ENCODE measurements at regions not wholly inside any gene's neighbourhood (a gene's known extent, or its start where the extent isn't known, plus 50 kb on each side); places are given as distances from the start of the nearest gene placed in this dataset.

GRCh38 chr3:31420311-31420710, 112.4 kb upstream of the STT3B start:
- H3K4me3 ChIP-seq (ENCODE audit: low read depth in 1 of 2, low read length in 2 of 2), result no peak overlapping the region
- no peak overlapping the region for H3K27ac ChIP-seq (ENCODE audit: low read length)
- peaks cover 0 to 5% of the 10 kb centered on the region in 2 donors for H3K9me3 ChIP-seq (ENCODE audit: control insufficient read depth in 1 of 2, low read length in 2 of 2)
- no peaks in the 10 kb centered on the region for H3K36me3 ChIP-seq (ENCODE audit: control insufficient read depth in 1 of 2, insufficient read depth in 2 of 2, low read length in 2 of 2)
- H3K27me3 ChIP-seq (ENCODE audit: low read depth, low read length), result no peaks in the 10 kb centered on the region
- no peaks in the 10 kb centered on the region for H3K4me1 ChIP-seq (ENCODE audit: control insufficient read depth in 1 of 2, insufficient read depth in 2 of 2, low read length in 2 of 2)

GRCh38 chr3:31421314-31422048, 111.2 kb upstream of the STT3B start:
- H3K4me1 ChIP-seq (ENCODE audit: control insufficient read depth in 1 of 2, insufficient read depth in 2 of 2, low read length in 2 of 2), result no peaks in the 10 kb centered on the region
- H3K9me3 ChIP-seq (ENCODE audit: control insufficient read depth in 1 of 2, low read length in 2 of 2), result peaks cover 0 to 6% of the 10 kb centered on the region in 2 donors
- H3K27me3 ChIP-seq (ENCODE audit: low read depth, low read length), result no peaks in the 10 kb centered on the region
- no peak overlapping the region for H3K4me3 ChIP-seq (ENCODE audit: low read depth in 1 of 2, low read length in 2 of 2)
- no peaks in the 10 kb centered on the region for H3K36me3 ChIP-seq (ENCODE audit: control insufficient read depth in 1 of 2, insufficient read depth in 2 of 2, low read length in 2 of 2)
- H3K27ac ChIP-seq (ENCODE audit: low read length), result no peak overlapping the region

GRCh38 chr3:31422237-31422636, 110.5 kb upstream of the STT3B start:
- H3K4me3 ChIP-seq (ENCODE audit: low read depth in 1 of 2, low read length in 2 of 2), result no peak overlapping the region
- H3K27me3 ChIP-seq (ENCODE audit: low read depth, low read length), result no peaks in the 10 kb centered on the region
- no peak overlapping the region for H3K27ac ChIP-seq (ENCODE audit: low read length)
- H3K9me3 ChIP-seq (ENCODE audit: control insufficient read depth in 1 of 2, low read length in 2 of 2), result peaks cover 0 to 6% of the 10 kb centered on the region in 2 donors
- H3K36me3 ChIP-seq (ENCODE audit: control insufficient read depth in 1 of 2, insufficient read depth in 2 of 2, low read length in 2 of 2), result no peaks in the 10 kb centered on the region
- H3K4me1 ChIP-seq (ENCODE audit: control insufficient read depth in 1 of 2, insufficient read depth in 2 of 2, low read length in 2 of 2), result no peaks in the 10 kb centered on the region

DNA sequence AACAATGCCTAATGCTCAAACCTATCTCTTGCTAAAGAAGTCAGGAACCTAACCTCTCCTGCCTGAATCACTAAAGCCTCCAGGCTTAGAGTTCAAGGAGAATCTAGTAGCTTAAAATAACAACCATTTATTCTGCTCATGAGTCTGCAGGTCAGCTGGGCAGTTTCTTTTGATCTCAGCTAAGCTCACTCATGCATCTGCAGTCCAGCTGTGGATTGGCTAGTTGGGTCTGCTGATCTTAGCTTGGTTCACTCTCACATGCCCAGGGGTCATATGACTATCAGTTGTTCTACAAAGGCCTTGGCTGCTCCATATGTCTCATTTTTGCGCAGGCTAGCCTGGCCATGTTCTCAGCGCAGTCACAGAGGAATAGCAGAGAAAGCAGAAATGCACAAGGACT, 109.2 kb upstream of the STT3B start:
- H3K27ac ChIP-seq (ENCODE audit: low read length), result no peak overlapping the region
- H3K9me3 ChIP-seq (ENCODE audit: control insufficient read depth in 1 of 2, low read length in 2 of 2), result peaks cover 0 to 6% of the 10 kb centered on the region in 2 donors
- H3K36me3 ChIP-seq (ENCODE audit: control insufficient read depth in 1 of 2, insufficient read depth in 2 of 2, low read length in 2 of 2), result no peaks in the 10 kb centered on the region
- no peak overlapping the region for H3K4me3 ChIP-seq (ENCODE audit: low read depth in 1 of 2, low read length in 2 of 2)
- H3K27me3 ChIP-seq (ENCODE audit: low read depth, low read length), result no peaks in the 10 kb centered on the region
- H3K4me1 ChIP-seq (ENCODE audit: control insufficient read depth in 1 of 2, insufficient read depth in 2 of 2, low read length in 2 of 2), result no peaks in the 10 kb centered on the region

- no peak overlapping the region for H3K4me3 ChIP-seq (ENCODE audit: low read depth in 1 of 2, low read length in 2 of 2)
- no peak overlapping the region for H3K27ac ChIP-seq (ENCODE audit: low read length)
- H3K36me3 ChIP-seq (ENCODE audit: control insufficient read depth in 1 of 2, insufficient read depth in 2 of 2, low read length in 2 of 2), result no peaks in the 10 kb centered on the region
- no peaks in the 10 kb centered on the region for H3K4me1 ChIP-seq (ENCODE audit: control insufficient read depth in 1 of 2, insufficient read depth in 2 of 2, low read length in 2 of 2)
- H3K27me3 ChIP-seq (ENCODE audit: low read depth, low read length), result no peaks in the 10 kb centered on the region
- peaks cover 0 to 9% of the 10 kb centered on the region in 2 donors for H3K9me3 ChIP-seq (ENCODE audit: control insufficient read depth in 1 of 2, low read length in 2 of 2)
Observed at GRCh38 chr3:31425401-31425800, 107.3 kb upstream of the STT3B start.

DNA sequence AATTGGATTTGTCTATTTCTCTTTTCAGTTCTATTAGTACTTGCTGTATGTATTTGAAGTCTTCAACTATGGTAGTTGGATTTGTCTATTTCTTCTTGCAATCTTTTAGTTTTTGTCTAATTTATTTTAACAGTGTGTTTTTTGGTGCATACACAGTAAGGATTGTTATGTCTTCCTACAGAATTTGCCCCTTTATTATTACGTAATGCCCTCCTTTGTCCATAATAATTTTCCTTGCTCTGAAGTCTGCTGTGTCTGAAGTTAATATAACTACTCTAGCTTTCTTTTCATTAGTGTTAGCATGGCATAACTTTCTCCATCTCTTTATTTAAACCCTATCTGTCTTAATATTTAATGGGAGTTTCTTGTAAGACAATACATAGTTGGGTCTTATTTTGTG, 105.1 kb upstream of the STT3B start:
- Histone ChIP-seq H3K36me3 (ENCODE audit: control insufficient read depth in 1 of 2, insufficient read depth in 2 of 2, low read length in 2 of 2) (no peaks in the 10 kb centered on the region), H3K9me3 (ENCODE audit: control insufficient read depth in 1 of 2, low read length in 2 of 2) (peaks cover 0 to 9% of the 10 kb centered on the region in 2 donors), H3K27me3 (ENCODE audit: low read depth, low read length) (no peaks in the 10 kb centered on the region), H3K27ac (ENCODE audit: low read length) (no peak overlapping the region), H3K4me3 (ENCODE audit: low read depth in 1 of 2, low read length in 2 of 2) (no peak overlapping the region), H3K4me1 (ENCODE audit: control insufficient read depth in 1 of 2, insufficient read depth in 2 of 2, low read length in 2 of 2) (no peaks in the 10 kb centered on the region)

DNA sequence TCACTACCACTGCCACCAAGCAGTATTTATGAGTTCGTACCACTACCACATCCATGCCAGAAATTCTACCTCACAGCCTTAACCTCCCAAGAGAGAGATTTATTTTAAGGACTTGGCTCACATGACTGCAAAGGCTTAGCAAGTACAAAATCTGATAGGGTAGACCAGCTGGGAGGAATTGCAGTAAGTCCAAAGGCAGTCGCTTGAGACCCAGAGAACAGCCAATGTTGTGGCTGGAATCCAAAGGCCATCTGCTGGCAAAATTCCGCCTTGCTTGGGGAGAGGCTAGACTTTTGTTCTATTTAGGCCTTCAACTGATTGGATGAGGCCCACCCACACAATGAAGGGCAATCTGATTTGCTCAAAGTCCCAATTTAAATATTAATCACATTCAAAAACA, 101.4 kb upstream of the STT3B start:
- no peaks in the 10 kb centered on the region for H3K27me3 ChIP-seq (ENCODE audit: low read depth, low read length)
- no peaks in the 10 kb centered on the region for H3K36me3 ChIP-seq (ENCODE audit: control insufficient read depth in 1 of 2, insufficient read depth in 2 of 2, low read length in 2 of 2)
- no peak overlapping the region for H3K4me3 ChIP-seq (ENCODE audit: low read depth in 1 of 2, low read length in 2 of 2)
- H3K4me1 ChIP-seq (ENCODE audit: control insufficient read depth in 1 of 2, insufficient read depth in 2 of 2, low read length in 2 of 2), result no peaks in the 10 kb centered on the region
- H3K27ac ChIP-seq (ENCODE audit: low read length), result no peak overlapping the region
- peaks cover 0 to 3% of the 10 kb centered on the region in 2 donors for H3K9me3 ChIP-seq (ENCODE audit: control insufficient read depth in 1 of 2, low read length in 2 of 2)

DNA sequence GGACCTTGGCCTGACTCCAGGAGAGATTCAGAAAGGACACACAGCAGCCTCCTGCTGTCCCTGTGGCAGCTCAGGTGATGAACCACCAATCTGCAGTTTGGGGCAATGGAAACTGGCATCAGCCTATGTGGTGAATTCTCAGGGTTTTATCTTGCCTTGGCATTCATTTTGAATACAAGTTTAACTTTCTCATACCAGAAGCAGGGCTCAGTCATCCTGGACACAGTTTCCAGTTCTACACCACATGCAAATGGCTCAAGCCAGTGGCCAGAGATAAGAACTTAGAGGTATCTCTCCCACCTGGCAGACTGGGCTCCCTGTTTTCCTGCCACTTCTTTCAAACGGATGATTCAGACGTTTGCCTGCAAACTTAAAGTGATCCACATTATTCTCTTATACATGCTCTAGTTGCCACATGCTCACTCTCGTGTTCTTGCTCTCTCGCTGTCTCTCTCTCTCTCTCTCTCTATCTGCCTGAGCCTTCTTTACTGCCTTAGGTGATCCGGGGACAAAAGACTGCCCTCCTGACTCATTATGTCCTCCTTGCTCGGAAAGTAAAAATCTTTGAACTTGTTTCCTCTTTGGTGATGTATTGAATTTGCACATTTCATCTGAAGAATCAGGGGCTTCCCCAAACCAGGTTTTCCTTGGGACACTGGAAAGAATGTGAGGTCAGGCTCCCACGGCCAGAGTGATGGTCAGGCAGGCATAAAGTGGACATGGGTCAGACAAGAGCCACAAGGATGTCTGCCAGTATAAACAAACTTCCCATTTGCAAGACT, 99.6 kb upstream of the STT3B start:
- Histone ChIP-seq H3K27me3 (ENCODE audit: low read depth, low read length) (no peaks in the 10 kb centered on the region), H3K9me3 (ENCODE audit: control insufficient read depth in 1 of 2, low read length in 2 of 2) (peaks cover 0 to 18% of the 10 kb centered on the region in 2 donors), H3K27ac (ENCODE audit: low read length) (no peak overlapping the region), H3K4me3 (ENCODE audit: low read depth in 1 of 2, low read length in 2 of 2) (no peak overlapping the region), H3K4me1 (ENCODE audit: control insufficient read depth in 1 of 2, insufficient read depth in 2 of 2, low read length in 2 of 2) (no peaks in the 10 kb centered on the region), H3K36me3 (ENCODE audit: control insufficient read depth in 1 of 2, insufficient read depth in 2 of 2, low read length in 2 of 2) (no peaks in the 10 kb centered on the region)

DNA sequence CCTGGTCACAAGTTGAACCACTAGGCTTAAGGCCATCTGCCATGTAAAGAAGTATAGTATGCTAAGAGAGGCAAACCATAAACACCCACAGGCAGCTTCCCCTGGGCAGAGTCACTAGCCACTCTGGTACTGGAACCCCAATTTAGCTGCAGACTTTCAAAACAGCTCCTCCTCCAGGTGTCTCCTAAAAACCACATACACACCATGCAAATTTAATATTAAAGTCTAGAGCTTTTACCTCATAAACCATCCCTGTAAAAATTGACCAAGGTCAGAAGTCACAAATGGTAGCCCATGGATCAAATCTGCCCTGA, 99.1 kb upstream of the STT3B start:
- H3K36me3 ChIP-seq (ENCODE audit: control insufficient read depth in 1 of 2, insufficient read depth in 2 of 2, low read length in 2 of 2), result no peaks in the 10 kb centered on the region

DNA sequence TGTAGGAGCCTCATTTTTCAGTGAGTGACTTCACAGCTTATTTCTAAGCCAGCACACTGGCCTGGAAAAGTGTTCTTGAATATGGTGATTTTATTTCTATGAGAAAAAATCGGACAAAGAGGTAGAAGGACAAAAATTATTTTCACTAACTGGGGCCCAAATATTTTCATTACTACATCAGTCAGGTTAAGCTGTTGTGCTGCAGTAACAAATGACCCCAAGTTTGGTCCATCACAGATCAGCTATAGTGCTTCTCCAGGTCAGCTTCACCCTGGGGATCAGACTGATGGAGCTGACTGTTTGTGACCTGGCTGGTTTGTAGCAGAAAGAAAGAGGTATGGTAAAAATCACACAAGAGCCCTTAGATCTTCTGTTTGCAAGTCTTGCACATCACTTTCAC, 97.9 kb upstream of the STT3B start:
- Histone ChIP-seq H3K36me3 (ENCODE audit: control insufficient read depth in 1 of 2, insufficient read depth in 2 of 2, low read length in 2 of 2) (no peaks in the 10 kb centered on the region), H3K4me3 (ENCODE audit: low read depth in 1 of 2, low read length in 2 of 2) (no peak overlapping the region), H3K4me1 (ENCODE audit: control insufficient read depth in 1 of 2, insufficient read depth in 2 of 2, low read length in 2 of 2) (no peaks in the 10 kb centered on the region), H3K27me3 (ENCODE audit: low read depth, low read length) (no peaks in the 10 kb centered on the region), H3K27ac (ENCODE audit: low read length) (no peak overlapping the region), H3K9me3 (ENCODE audit: control insufficient read depth in 1 of 2, low read length in 2 of 2) (peaks cover 0 to 15% of the 10 kb centered on the region in 2 donors)

More for the DNA sequence above, 99.1 kb upstream of the STT3B start:
- Histone ChIP-seq H3K27me3 (ENCODE audit: low read depth, low read length) (no peaks in the 10 kb centered on the region), H3K9me3 (ENCODE audit: control insufficient read depth in 1 of 2, low read length in 2 of 2) (peaks cover 0 to 18% of the 10 kb centered on the region in 2 donors), H3K4me1 (ENCODE audit: control insufficient read depth in 1 of 2, insufficient read depth in 2 of 2, low read length in 2 of 2) (no peaks in the 10 kb centered on the region), H3K4me3 (ENCODE audit: low read depth in 1 of 2, low read length in 2 of 2) (no peak overlapping the region), H3K27ac (ENCODE audit: low read length) (no peak overlapping the region)

DNA sequence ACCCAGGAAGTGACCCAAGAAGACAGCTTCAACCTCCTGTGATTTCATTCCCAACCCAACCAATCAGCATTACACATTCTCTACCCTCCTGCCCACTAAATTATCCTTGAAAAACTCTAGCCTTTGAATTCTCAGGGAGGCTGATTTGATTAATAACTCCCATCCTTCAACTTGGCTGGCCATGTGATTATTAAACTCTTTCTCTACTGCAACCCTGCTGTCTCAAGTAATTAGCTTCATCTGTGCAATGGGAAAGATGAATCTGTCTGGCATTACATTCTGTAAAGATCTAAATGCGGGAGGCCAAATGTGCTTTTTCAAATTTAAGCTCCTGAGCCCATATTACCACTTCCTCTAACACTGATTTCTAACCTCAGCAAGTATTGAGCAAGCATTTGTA, 95.9 kb upstream of the STT3B start:
- Histone ChIP-seq H3K4me1 (ENCODE audit: control insufficient read depth in 1 of 2, insufficient read depth in 2 of 2, low read length in 2 of 2) (no peaks in the 10 kb centered on the region), H3K9me3 (ENCODE audit: control insufficient read depth in 1 of 2, low read length in 2 of 2) (peaks cover 0 to 15% of the 10 kb centered on the region in 2 donors), H3K36me3 (ENCODE audit: control insufficient read depth in 1 of 2, insufficient read depth in 2 of 2, low read length in 2 of 2) (no peaks in the 10 kb centered on the region), H3K27me3 (ENCODE audit: low read depth, low read length) (no peaks in the 10 kb centered on the region), H3K27ac (ENCODE audit: low read length) (no peak overlapping the region), H3K4me3 (ENCODE audit: low read depth in 1 of 2, low read length in 2 of 2) (no peak overlapping the region)

All from muscle layer of duodenum (tissue), 2 donors.